ENCODE measurements at regions not wholly inside any gene's neighbourhood (a gene's known extent, or its start where the extent isn't known, plus 50 kb on each side); places are given as distances from the start of the nearest gene placed in this dataset.

- H3K27ac ChIP-seq = no peak overlapping the region
- no peak for DNase-seq (ENCODE audit: low read depth, low spot score)
These were observed 83.1 kb upstream of the PLCL2 start for GRCh38 chr3:16801698-16802097.

- H3K27ac ChIP-seq = no peak overlapping the region
- DNase-seq (ENCODE audit: low read depth, low spot score) = no peak
These were observed 82.4 kb upstream of the PLCL2 start for GRCh38 chr3:16802389-16802788.

- H3K27ac ChIP-seq = no peak overlapping the region
- DNase-seq (ENCODE audit: low read depth, low spot score) = no peak
These were observed 81.7 kb upstream of the PLCL2 start for GRCh38 chr3:16803019-16803418.

- no peak overlapping the region for H3K27ac ChIP-seq
- no peak for DNase-seq (ENCODE audit: low read depth, low spot score)
These were observed 77.4 kb upstream of the PLCL2 start for GRCh38 chr3:16807391-16807790.

GRCh38 chr3:16808393-16809107 lies 76.2 kb upstream of the PLCL2 start:
- no peak for DNase-seq (ENCODE audit: low read depth, low spot score)

GRCh38 chr3:16809482-16809881 lies 75.3 kb upstream of the PLCL2 start:
- no peak for DNase-seq (ENCODE audit: low read depth, low spot score)
- no peak overlapping the region for H3K27ac ChIP-seq

More at GRCh38 chr3:16808393-16809107, 76.2 kb upstream of the PLCL2 start:
- no peak overlapping the region for H3K27ac ChIP-seq

GRCh38 chr3:16809993-16810392 lies 74.8 kb upstream of the PLCL2 start:
- no peak overlapping the region for H3K27ac ChIP-seq
- DNase-seq (ENCODE audit: low read depth, low spot score) = no peak

- H3K27ac ChIP-seq = no peak overlapping the region
- no peak for DNase-seq (ENCODE audit: low read depth, low spot score)
These were observed 74.0 kb upstream of the PLCL2 start for GRCh38 chr3:16810593-16811367.

- no peak overlapping the region for H3K27ac ChIP-seq
- DNase-seq (ENCODE audit: low read depth, low spot score) = no peak
These were observed 72.8 kb upstream of the PLCL2 start for GRCh38 chr3:16811950-16812349.

- no peak for DNase-seq (ENCODE audit: low read depth, low spot score)
These were observed 71.4 kb upstream of the PLCL2 start for GRCh38 chr3:16813336-16813735.

GRCh38 chr3:16816048-16816780 lies 68.5 kb upstream of the PLCL2 start:
- no peak for DNase-seq (ENCODE audit: low read depth, low spot score)
- H3K27ac ChIP-seq = no peak overlapping the region

More at GRCh38 chr3:16813336-16813735, 71.4 kb upstream of the PLCL2 start:
- no peak overlapping the region for H3K27ac ChIP-seq

GRCh38 chr3:16817197-16817596 lies 67.6 kb upstream of the PLCL2 start:
- no peak overlapping the region for H3K27ac ChIP-seq
- no peak for DNase-seq (ENCODE audit: low read depth, low spot score)

- no peak for DNase-seq (ENCODE audit: low read depth, low spot score)
- no peak overlapping the region for H3K27ac ChIP-seq
These were observed 66.6 kb upstream of the PLCL2 start for GRCh38 chr3:16818194-16818593.

- no peak for DNase-seq (ENCODE audit: low read depth, low spot score)
- no peak overlapping the region for H3K27ac ChIP-seq
These were observed 65.8 kb upstream of the PLCL2 start for GRCh38 chr3:16818945-16819344.

GRCh38 chr3:16820485-16820884 lies 64.3 kb upstream of the PLCL2 start:
- H3K27ac ChIP-seq = no peak overlapping the region
- DNase-seq (ENCODE audit: low read depth, low spot score) = no peak

GRCh38 chr3:16821053-16821452 lies 63.7 kb upstream of the PLCL2 start:
- no peak overlapping the region for H3K27ac ChIP-seq
- no peak for DNase-seq (ENCODE audit: low read depth, low spot score)

GRCh38 chr3:16824081-16824696 lies 60.6 kb upstream of the PLCL2 start:
- DNase-seq (ENCODE audit: low read depth, low spot score) = no peak
- no peak overlapping the region for H3K27ac ChIP-seq

- no peak for DNase-seq (ENCODE audit: low read depth, low spot score)
- no peak overlapping the region for H3K27ac ChIP-seq
These were observed 59.0 kb upstream of the PLCL2 start for GRCh38 chr3:16825617-16826204.

GRCh38 chr3:16828815-16829214 lies 55.9 kb upstream of the PLCL2 start:
- DNase-seq (ENCODE audit: low read depth, low spot score) = no peak
- no peak overlapping the region for H3K27ac ChIP-seq

- no peak overlapping the region for H3K27ac ChIP-seq
- DNase-seq (ENCODE audit: low read depth, low spot score) = no peak
These were observed 52.9 kb upstream of the PLCL2 start for GRCh38 chr3:16831846-16832245.

All from epithelial cell of prostate (primary cell).